Endodermal cell (in vitro differentiated cells): ENCODE measurements at regions not wholly inside any gene's neighbourhood (a gene's known extent, or its start where the extent isn't known, plus 50 kb on each side); places are given as distances from the start of the nearest gene placed in this dataset.
"Not testable (repeated sequence)": the region's sequence is repeated elsewhere in the genome, so short reads cannot be mapped to it uniquely, and the experiment has no call there.

Experiments
- DNase-seq: peaks from one replicate; pipeline ENCODE4 v3.0.0-alpha.2; 2017
- H3K27ac ChIP-seq: 2 replicates; pipeline ENCODE4 v1.5.1; 2013; ENCODE audit warnings: mild to moderate bottlenecking, low read depth, low read length, moderate library complexity
- H3K27me3 ChIP-seq: 2 replicates; pipeline ENCODE4 v1.6.1; 2013; ENCODE audit warnings: mild to moderate bottlenecking, low read length, moderate library complexity; ENCODE audit not compliant: insufficient read depth, control insufficient read depth, poor library complexity, severe bottlenecking
- H3K36me3 ChIP-seq: 2 replicates; pipeline ENCODE4 v1.7.0; 2013; ENCODE audit warnings: mild to moderate bottlenecking, low read length, moderate library complexity; ENCODE audit not compliant: control insufficient read depth, insufficient read depth
- H3K4me1 ChIP-seq: one replicate; pipeline ENCODE4 v1.7.0; 2013; ENCODE audit warnings: low read length; ENCODE audit not compliant: control insufficient read depth, insufficient read depth
- H3K4me3 ChIP-seq: 2 replicates; pipeline ENCODE4 v1.5.1; 2013; ENCODE audit warnings: mild to moderate bottlenecking, low read length, moderate library complexity
- H3K9ac ChIP-seq: 2 replicates; pipeline ENCODE4 v1.6.1; 2013; ENCODE audit warnings: mild to moderate bottlenecking, low read length, moderate library complexity; ENCODE audit not compliant: poor library complexity, severe bottlenecking; ENCODE audit errors: extremely low read depth
- H3K9me3 ChIP-seq: 2 replicates; pipeline ENCODE4 v1.6.1; 2013; ENCODE audit warnings: mild to moderate bottlenecking, low read length, moderate library complexity; ENCODE audit not compliant: control insufficient read depth
- H3K27ac Mint-ChIP-seq: 2 replicates; pipeline ENCODE4 v1.8.0; 2020; ENCODE audit warnings: mixed read lengths
- H3K27me3 Mint-ChIP-seq: 2 replicates; pipeline ENCODE4 v1.8.0; 2021; ENCODE audit warnings: mild to moderate bottlenecking, mixed read lengths; ENCODE audit not compliant: insufficient read depth
- H3K36me3 Mint-ChIP-seq: 2 replicates; pipeline ENCODE4 v1.8.0; 2020; ENCODE audit warnings: low read depth, mixed read lengths
- H3K4me1 Mint-ChIP-seq: 2 replicates; pipeline ENCODE4 v1.8.0; 2020; ENCODE audit warnings: mixed read lengths
- H3K4me3 Mint-ChIP-seq: 2 replicates; pipeline ENCODE4 v1.8.0; 2020; ENCODE audit warnings: mild to moderate bottlenecking, moderate library complexity, mixed read lengths
- H3K9me3 Mint-ChIP-seq: 2 replicates; pipeline ENCODE4 v1.8.0; 2020; ENCODE audit warnings: mild to moderate bottlenecking, mixed read lengths
- CTCF ChIP-seq: fragments of 200-600 bp; sonication (generic); conservative IDR thresholded peaks from 2 replicates; pipeline ENCODE4 v1.5.0; 2021; ENCODE audit warnings: antibody characterized with exemption, mild to moderate bottlenecking
- WGBS, 2 experiments: methylation state at CpG; one replicate each; pipeline versions ENCODE4 v1.1.5 to v1.1.7; 2013; ENCODE audit warnings: missing lambda C conversion rate in 2 of 2, mixed read lengths in 1 of 2; ENCODE audit not compliant: insufficient coverage in 1 of 2, insufficient read length in 1 of 2; 5-methylcytosine and 5-hydroxymethylcytosine counted together

- Histone ChIP-seq H3K27ac (no peak overlapping the region), H3K36me3 (no peaks in the 10 kb centered on the region), H3K4me1 (no peaks in the 10 kb centered on the region), H3K9ac (no peak overlapping the region), H3K4me3 (no peak overlapping the region), H3K9me3 (no peaks in the 10 kb centered on the region), H3K27me3 (no peaks in the 10 kb centered on the region)
- no peak overlapping the region for H3K4me3 Mint-ChIP-seq
- DNase-seq: no peak
- H3K4me1 Mint-ChIP-seq: no peaks in the 10 kb centered on the region
- H3K27me3 Mint-ChIP-seq: no peaks in the 10 kb centered on the region
- peaks cover 2% of the 10 kb centered on the region for H3K9me3 Mint-ChIP-seq
- TF ChIP-seq CTCF: no peak
- 91 to 98% methylated on average over 7 to 8 of the region's 8 CpGs for WGBS, 2 experiments
- H3K36me3 Mint-ChIP-seq: no peaks in the 10 kb centered on the region
- no peak overlapping the region for H3K27ac Mint-ChIP-seq
Observed at GRCh38 chr18:22753130-22753831, 179.8 kb upstream of the RBBP8 start.

- not testable (repeated sequence) for H3K9me3 ChIP-seq, H3K27ac ChIP-seq, H3K27me3 Mint-ChIP-seq, H3K27ac Mint-ChIP-seq, H3K36me3 ChIP-seq, DNase-seq, H3K4me1 ChIP-seq, H3K9ac ChIP-seq, H3K4me3 ChIP-seq, H3K36me3 Mint-ChIP-seq, H3K4me1 Mint-ChIP-seq, H3K4me3 Mint-ChIP-seq, H3K27me3 ChIP-seq
- H3K9me3 Mint-ChIP-seq: peaks cover 10% of the 10 kb centered on the region
- 95% methylated on average over 2 of the region's 2 CpGs; no CpG with 5 or more reads in 1 of the 2 experiments for WGBS, 2 experiments
Observed at GRCh38 chr18:22764005-22764404, 169.1 kb upstream of the RBBP8 start.

GRCh38 chr18:22765896-22766295, 167.2 kb upstream of the RBBP8 start:
- Mint-ChIP-seq H3K9me3 (peaks cover 13% of the 10 kb centered on the region), H3K4me3 (no peak overlapping the region), H3K27ac (no peak overlapping the region), H3K4me1 (no peaks in the 10 kb centered on the region), H3K36me3 (no peaks in the 10 kb centered on the region), H3K27me3 (peaks cover 7% of the 10 kb centered on the region)
- Histone ChIP-seq H3K9ac (no peak overlapping the region), H3K27ac (no peak overlapping the region), H3K4me1 (no peaks in the 10 kb centered on the region), H3K9me3 (no peaks in the 10 kb centered on the region), H3K36me3 (no peaks in the 10 kb centered on the region), H3K4me3 (no peak overlapping the region), H3K27me3 (no peaks in the 10 kb centered on the region)
- 70 to 86% methylated on average over 1 of the region's 1 CpG for WGBS, 2 experiments
- no peak for TF ChIP-seq CTCF
- DNase-seq: no peak

GRCh38 chr18:22767653-22768052, 165.5 kb upstream of the RBBP8 start:
- Mint-ChIP-seq H3K9me3 (peaks cover 26% of the 10 kb centered on the region), H3K27me3 (no peaks in the 10 kb centered on the region), H3K4me3 (no peak overlapping the region), H3K36me3 (no peaks in the 10 kb centered on the region), H3K4me1 (no peaks in the 10 kb centered on the region), H3K27ac (no peak overlapping the region)
- no peak overlapping the region for H3K27ac ChIP-seq
- H3K9ac ChIP-seq: no peak overlapping the region
- no peaks in the 10 kb centered on the region for H3K27me3 ChIP-seq
- H3K36me3 ChIP-seq: no peaks in the 10 kb centered on the region
- no peaks in the 10 kb centered on the region for H3K9me3 ChIP-seq
- TF ChIP-seq CTCF: no peak
- H3K4me1 ChIP-seq: no peaks in the 10 kb centered on the region
- no peak overlapping the region for H3K4me3 ChIP-seq
- no peak for DNase-seq
